ENCODE measurements at regions not wholly inside any gene's neighbourhood (a gene's known extent, or its start where the extent isn't known, plus 50 kb on each side); places are given as distances from the start of the nearest gene placed in this dataset.

- intact Hi-C loops (cut with DNase I) = no loop called here
- H3K36me3 ChIP-seq (replicated peaks in 1 of 2) = no peaks in the 10 kb centered on the region
- no peak overlapping the region for H3K4me3 ChIP-seq
- 47 to 69% (median 56%) methylated on average over 1 of the region's 1 CpG for WGBS, 4 donors
- H3K27ac ChIP-seq = no peak overlapping the region
- H3K4me1 ChIP-seq (replicated peaks in 1 of 2) = no peaks in the 10 kb centered on the region
- no peak for DNase-seq
- H3K9me3 ChIP-seq (replicated peaks in 1 of 3) = no peaks in the 10 kb centered on the region
- no peaks in the 10 kb centered on the region for H3K27me3 ChIP-seq
- TF ChIP-seq CTCF (IDR thresholded peaks at IDR 0.05) = no peak
- TF ChIP-seq POLR2A (IDR thresholded peaks at IDR 0.05) = no peak
These were observed 799.0 kb downstream of the TLR4 start for GRCh38 chr9:118503236-118503635.

GRCh38 chr9:118510711-118511110 lies 806.5 kb downstream of the TLR4 start:
- no peaks in the 10 kb centered on the region for H3K36me3 ChIP-seq (replicated peaks in 1 of 2)
- no peaks in the 10 kb centered on the region for H3K4me1 ChIP-seq (replicated peaks in 1 of 2)
- H3K27ac ChIP-seq = no peak overlapping the region
- 84 to 93% (median 90%) methylated on average over 4 of the region's 4 CpGs for WGBS, 4 donors
- TF ChIP-seq CTCF (IDR thresholded peaks at IDR 0.05) = no peak
- no peak for TF ChIP-seq POLR2A (IDR thresholded peaks at IDR 0.05)
- H3K4me3 ChIP-seq = no peak overlapping the region
- no peak for DNase-seq
- intact Hi-C loops (cut with DNase I) = no loop called here
- no peaks in the 10 kb centered on the region for H3K9me3 ChIP-seq (replicated peaks in 1 of 3)
- no peaks in the 10 kb centered on the region for H3K27me3 ChIP-seq

DNA sequence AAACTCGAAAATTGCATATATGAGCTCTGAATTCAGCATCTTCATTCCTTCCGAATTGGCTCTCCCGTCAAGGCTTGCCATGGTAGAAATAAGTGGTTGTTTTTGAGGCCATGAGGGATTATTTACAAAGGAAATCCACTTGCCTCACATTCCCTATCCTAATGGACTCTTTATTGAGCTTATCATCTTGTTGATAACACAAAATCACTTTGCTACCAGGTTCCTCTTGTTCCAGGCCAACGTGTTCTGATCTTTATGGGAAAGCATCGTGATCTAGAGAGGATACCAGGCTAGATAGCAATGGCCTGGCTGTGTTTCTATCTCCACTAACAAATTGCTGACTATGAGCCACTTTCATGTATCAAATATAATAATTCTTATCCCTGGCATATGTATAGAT lies 811.7 kb downstream of the TLR4 start:
- no peaks in the 10 kb centered on the region for H3K27me3 ChIP-seq

GRCh38 chr9:118521261-118521660 lies 817.1 kb downstream of the TLR4 start:
- WGBS, 4 donors = 60 to 67% (median 62%) methylated on average over 3 of the region's 3 CpGs
- Histone ChIP-seq H3K36me3 (replicated peaks in 1 of 2) (no peaks in the 10 kb centered on the region), H3K4me1 (replicated peaks in 1 of 2) (no peaks in the 10 kb centered on the region), H3K27ac (no peak overlapping the region), H3K27me3 (no peaks in the 10 kb centered on the region), H3K9me3 (replicated peaks in 1 of 3) (no peaks in the 10 kb centered on the region), H3K4me3 (no peak overlapping the region)
- TF ChIP-seq POLR2A (IDR thresholded peaks at IDR 0.05) (no peak), CTCF (IDR thresholded peaks at IDR 0.05) (no peak)
- no peak for DNase-seq
- intact Hi-C loops (cut with DNase I) = loop anchor here in 1 of 2 donors (10.0 kb wide), 1 partner anchor 844 kb away; the partner anchor contains the start of gene BRINP1

More for the DNA sequence above, 811.7 kb downstream of the TLR4 start:
- H3K27ac ChIP-seq = no peak overlapping the region
- intact Hi-C loops (cut with DNase I) = no loop called here
- no peak overlapping the region for H3K4me3 ChIP-seq
- no peaks in the 10 kb centered on the region for H3K4me1 ChIP-seq (replicated peaks in 1 of 2)
- WGBS, 4 donors = 65 to 82% (median 75%) methylated on average over 5 of the region's 5 CpGs
- H3K9me3 ChIP-seq (replicated peaks in 1 of 3) = no peaks in the 10 kb centered on the region
- no peak for DNase-seq
- no peaks in the 10 kb centered on the region for H3K36me3 ChIP-seq (replicated peaks in 1 of 2)
- TF ChIP-seq CTCF (IDR thresholded peaks at IDR 0.05) = no peak
- no peak for TF ChIP-seq POLR2A (IDR thresholded peaks at IDR 0.05)

Data from adrenal gland (tissue), 9 donors.